HCT116 (cell line): ENCODE measurements at regions not wholly inside any gene's neighbourhood (a gene's known extent, or its start where the extent isn't known, plus 50 kb on each side); places are given as distances from the start of the nearest gene placed in this dataset.

ENCODE experiments used
- CTCF ChIP-seq, 3 experiments: fragments of 200-600 bp in 1 of 3; sonication (generic) in 1 of 3; IDR thresholded peaks in 2 of 3; conservative IDR thresholded peaks in 1 of 3; 2 replicates each; pipeline ENCODE4 v1.5.1; 2012 to 2017; ENCODE audit warnings: low read depth in 2 of 3, low read length in 2 of 3, antibody characterized with exemption in 1 of 3, borderline replicate concordance in 1 of 3, control low read depth in 1 of 3, mild to moderate bottlenecking in 1 of 3, mixed read lengths in 1 of 3, mixed run types in 1 of 3, moderate library complexity in 1 of 3; ENCODE audit not compliant: insufficient read depth in 1 of 3
- EZH2 ChIP-seq: fragments of 200-600 bp; sonication (generic); IDR thresholded peaks from 2 replicates; pipeline ENCODE4 v1.6.1; 2017; ENCODE audit warnings: antibody characterized with exemption, mixed run types
- POLR2A ChIP-seq: IDR thresholded peaks from 2 replicates; pipeline ENCODE4 v1.7.0; 2011; ENCODE audit warnings: borderline replicate concordance; ENCODE audit not compliant: insufficient read depth, insufficient read length; ENCODE audit errors: extremely low read depth
- TCF7L2 ChIP-seq: IDR thresholded peaks from 2 replicates; pipeline ENCODE4 v1.7.0; 2011; ENCODE audit warnings: borderline replicate concordance, inconsistent platforms; ENCODE audit not compliant: insufficient read depth, insufficient read length; ENCODE audit errors: extremely low read depth
- ZBTB33 ChIP-seq: IDR thresholded peaks from 2 replicates; pipeline ENCODE4 v1.6.1; 2011; ENCODE audit warnings: mild to moderate bottlenecking, low read length, moderate library complexity; ENCODE audit not compliant: insufficient replicate concordance; ENCODE audit errors: extremely low read depth
- TF ChIP-seq, protein P1 (sequence below): IDR thresholded peaks from 2 replicates; pipeline ENCODE4 v1.6.1; 2012
- TF ChIP-seq, protein P2 (sequence below): IDR thresholded peaks from 2 replicates; pipeline ENCODE4 v1.6.1; 2012

DNA sequence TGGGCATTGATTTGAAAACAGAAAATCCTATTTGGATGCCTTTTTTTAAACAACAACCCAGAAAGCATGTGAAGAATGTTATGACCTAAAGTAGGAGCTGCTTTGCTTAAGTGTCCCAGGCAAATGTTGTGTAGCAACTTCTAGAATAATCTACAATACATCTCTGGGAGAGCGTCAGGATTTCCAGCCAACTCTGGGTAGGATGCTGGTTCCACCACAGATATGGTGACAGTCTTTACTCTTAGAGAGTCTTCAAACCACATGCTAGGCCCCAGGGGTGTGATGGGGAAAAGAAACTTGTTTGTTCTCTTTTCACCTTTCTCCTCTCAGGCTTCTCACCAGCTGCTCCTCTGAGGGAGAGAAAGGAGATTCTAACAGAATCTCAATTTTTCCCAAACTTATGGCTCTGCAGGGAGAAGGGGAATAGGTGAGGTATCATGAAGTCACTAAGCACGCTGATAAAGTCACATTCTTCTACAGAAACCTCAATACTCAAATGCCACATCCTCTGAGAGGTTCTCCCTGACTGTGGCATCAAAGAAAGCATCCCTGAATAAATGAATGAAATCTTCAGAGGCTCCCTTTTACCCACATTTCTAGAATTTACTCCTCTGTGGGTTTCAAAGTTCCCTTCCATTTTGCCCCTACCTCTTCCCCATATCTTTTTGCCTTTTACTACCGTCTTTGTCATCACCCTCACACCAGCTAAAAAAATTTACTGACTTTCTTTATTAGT lies 171.6 kb upstream of the RAI2 start:
- TF ChIP-seq, protein P1, sequence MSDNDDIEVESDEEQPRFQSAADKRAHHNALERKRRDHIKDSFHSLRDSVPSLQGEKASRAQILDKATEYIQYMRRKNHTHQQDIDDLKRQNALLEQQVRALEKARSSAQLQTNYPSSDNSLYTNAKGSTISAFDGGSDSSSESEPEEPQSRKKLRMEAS: no peak
- TF ChIP-seq TCF7L2 (no peak), ZBTB33 (no peak), CTCF (IDR thresholded peaks at IDR 0.05 in 2 of 3, conservative IDR thresholded peaks at IDR 0.05 in 1 of 3; ENCODE audit: borderline replicate concordance in 1 of 3, insufficient read depth in 1 of 3, low read depth in 2 of 3, low read length in 2 of 3) (no peak), EZH2 (no peak), POLR2A (no peak)
- TF ChIP-seq, protein P2, sequence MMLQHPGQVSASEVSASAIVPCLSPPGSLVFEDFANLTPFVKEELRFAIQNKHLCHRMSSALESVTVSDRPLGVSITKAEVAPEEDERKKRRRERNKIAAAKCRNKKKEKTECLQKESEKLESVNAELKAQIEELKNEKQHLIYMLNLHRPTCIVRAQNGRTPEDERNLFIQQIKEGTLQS: no peak
